ENCODE measurements at regions not wholly inside any gene's neighbourhood (a gene's known extent, or its start where the extent isn't known, plus 50 kb on each side); places are given as distances from the start of the nearest gene placed in this dataset.
"Not testable (repeated sequence)": the region's sequence is repeated elsewhere in the genome, so short reads cannot be mapped to it uniquely, and the experiment has no call there.

DNA sequence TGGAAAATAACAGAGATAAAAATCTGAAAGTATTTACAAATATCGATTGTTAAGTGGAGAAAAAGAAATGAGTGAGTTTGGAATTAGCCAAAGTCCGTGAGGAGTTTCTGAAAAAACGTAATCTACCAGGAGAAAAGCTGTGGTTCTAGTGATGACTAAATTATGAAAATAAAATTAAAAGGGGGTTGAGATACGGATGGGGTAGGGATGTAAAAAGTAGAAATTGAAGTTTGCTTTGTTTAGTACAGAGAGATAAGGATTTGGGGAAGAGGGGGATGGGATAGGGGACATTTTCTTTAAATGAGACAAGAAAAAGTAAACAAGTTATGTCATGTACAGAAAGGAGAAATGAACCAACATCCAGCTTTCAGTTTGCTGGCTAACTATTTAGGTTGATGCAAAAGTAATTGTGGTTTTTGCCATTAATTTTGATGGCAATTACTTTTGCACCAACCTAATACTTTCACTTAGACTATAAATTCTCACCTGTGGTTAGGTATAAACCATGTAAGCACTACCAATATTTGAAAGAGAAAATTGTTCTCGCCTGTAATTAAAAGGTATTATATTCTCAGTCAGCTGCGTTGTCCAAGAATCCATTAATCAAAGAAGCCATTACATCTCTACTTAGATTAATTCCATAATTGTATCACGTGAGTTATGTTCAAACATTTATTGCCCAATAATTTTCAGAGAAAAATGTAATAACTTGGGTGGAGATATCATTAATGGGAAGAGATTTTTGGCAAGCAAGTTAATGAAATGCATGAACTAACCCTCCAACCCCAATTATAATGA lies 143.0 kb upstream of the NRP1 start:
- intact Hi-C loops (cut with DNase I), result no loop called here
- TF ChIP-seq, protein P1, sequence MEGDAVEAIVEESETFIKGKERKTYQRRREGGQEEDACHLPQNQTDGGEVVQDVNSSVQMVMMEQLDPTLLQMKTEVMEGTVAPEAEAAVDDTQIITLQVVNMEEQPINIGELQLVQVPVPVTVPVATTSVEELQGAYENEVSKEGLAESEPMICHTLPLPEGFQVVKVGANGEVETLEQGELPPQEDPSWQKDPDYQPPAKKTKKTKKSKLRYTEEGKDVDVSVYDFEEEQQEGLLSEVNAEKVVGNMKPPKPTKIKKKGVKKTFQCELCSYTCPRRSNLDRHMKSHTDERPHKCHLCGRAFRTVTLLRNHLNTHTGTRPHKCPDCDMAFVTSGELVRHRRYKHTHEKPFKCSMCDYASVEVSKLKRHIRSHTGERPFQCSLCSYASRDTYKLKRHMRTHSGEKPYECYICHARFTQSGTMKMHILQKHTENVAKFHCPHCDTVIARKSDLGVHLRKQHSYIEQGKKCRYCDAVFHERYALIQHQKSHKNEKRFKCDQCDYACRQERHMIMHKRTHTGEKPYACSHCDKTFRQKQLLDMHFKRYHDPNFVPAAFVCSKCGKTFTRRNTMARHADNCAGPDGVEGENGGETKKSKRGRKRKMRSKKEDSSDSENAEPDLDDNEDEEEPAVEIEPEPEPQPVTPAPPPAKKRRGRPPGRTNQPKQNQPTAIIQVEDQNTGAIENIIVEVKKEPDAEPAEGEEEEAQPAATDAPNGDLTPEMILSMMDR (IDR thresholded peaks at IDR 0.05), result no peak
- TF ChIP-seq POLR2A (IDR thresholded peaks at IDR 0.05), result no peak
- Histone ChIP-seq H3K4me3 (no peak overlapping the region), H3K36me3 (replicated peaks in 1 of 2) (no peaks in the 10 kb centered on the region), H3K9me3 (replicated peaks in 1 of 3) (no peaks in the 10 kb centered on the region), H3K4me1 (replicated peaks in 1 of 2) (no peaks in the 10 kb centered on the region), H3K27ac (no peak overlapping the region), H3K27me3 (no peaks in the 10 kb centered on the region)
- 80 to 87% (median 85%) methylated on average over 7 of the region's 7 CpGs for WGBS, 4 donors
- no peak for DNase-seq

DNA sequence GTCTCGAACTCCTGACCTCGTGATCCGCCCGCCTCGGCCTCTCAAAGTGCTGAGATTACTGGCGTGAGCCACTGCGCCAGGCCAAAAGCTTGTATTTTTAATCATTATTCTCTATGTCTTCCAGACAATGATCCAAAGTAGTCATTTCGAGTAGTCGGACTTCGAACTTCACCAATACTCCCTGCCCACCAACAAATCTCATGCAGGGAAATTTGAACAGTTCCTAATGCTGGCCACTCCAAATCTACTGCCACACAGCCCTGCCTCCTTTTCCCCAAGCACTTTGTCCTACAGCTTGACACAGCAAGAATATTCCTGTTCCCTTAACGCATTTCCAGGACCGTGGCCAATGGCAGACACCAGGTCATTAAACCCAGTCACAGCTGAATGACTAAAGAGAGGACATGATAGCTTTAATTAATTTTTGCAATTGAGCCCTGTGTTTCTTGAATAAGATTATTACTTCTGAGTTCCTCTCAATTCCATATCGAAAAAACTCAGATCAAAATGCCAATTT lies 142.3 kb upstream of the NRP1 start:
- H3K4me3 ChIP-seq, result no peak overlapping the region
- intact Hi-C loops (cut with DNase I), result no loop called here
- 90 to 94% (median 91%) methylated on average over 13 of the region's 13 CpGs for WGBS, 4 donors
- no peak overlapping the region for H3K27ac ChIP-seq
- TF ChIP-seq POLR2A (IDR thresholded peaks at IDR 0.05), result no peak
- TF ChIP-seq, protein P1 (IDR thresholded peaks at IDR 0.05), result no peak
- H3K9me3 ChIP-seq (replicated peaks in 1 of 3), result no peaks in the 10 kb centered on the region
- H3K4me1 ChIP-seq (replicated peaks in 1 of 2), result no peaks in the 10 kb centered on the region
- DNase-seq, result no peak
- H3K27me3 ChIP-seq, result no peaks in the 10 kb centered on the region
- no peaks in the 10 kb centered on the region for H3K36me3 ChIP-seq (replicated peaks in 1 of 2)

DNA sequence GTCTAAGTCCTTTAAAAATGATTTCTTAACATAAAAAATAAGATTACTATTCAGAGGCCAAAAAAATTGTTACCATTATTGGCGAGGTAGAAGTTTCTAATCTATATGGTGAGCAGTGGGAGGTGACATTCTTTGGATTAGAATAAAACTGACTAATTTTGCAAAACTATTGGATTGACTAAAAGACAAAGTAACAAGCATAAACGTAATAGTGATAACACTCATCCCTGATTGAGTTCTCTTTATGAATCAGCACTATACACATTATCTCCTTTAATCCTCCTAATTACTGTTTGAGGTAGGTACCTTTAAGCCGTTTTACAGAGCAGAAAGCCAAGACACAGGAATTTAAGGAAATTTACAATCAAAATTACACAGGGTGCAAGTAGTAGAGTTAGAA lies 139.2 kb upstream of the NRP1 start:
- DNase-seq, result no peak
- Histone ChIP-seq H3K27ac (no peak overlapping the region), H3K27me3 (no peaks in the 10 kb centered on the region), H3K9me3 (replicated peaks in 1 of 3) (no peaks in the 10 kb centered on the region), H3K4me1 (replicated peaks in 1 of 2) (no peaks in the 10 kb centered on the region), H3K36me3 (replicated peaks in 1 of 2) (no peaks in the 10 kb centered on the region), H3K4me3 (no peak overlapping the region)
- intact Hi-C loops (cut with DNase I), result no loop called here
- TF ChIP-seq, protein P1 (IDR thresholded peaks at IDR 0.05), result no peak
- TF ChIP-seq POLR2A (IDR thresholded peaks at IDR 0.05), result no peak
- WGBS, 4 donors, result 76 to 86% (median 80%) methylated on average over 3 of the region's 3 CpGs

DNA sequence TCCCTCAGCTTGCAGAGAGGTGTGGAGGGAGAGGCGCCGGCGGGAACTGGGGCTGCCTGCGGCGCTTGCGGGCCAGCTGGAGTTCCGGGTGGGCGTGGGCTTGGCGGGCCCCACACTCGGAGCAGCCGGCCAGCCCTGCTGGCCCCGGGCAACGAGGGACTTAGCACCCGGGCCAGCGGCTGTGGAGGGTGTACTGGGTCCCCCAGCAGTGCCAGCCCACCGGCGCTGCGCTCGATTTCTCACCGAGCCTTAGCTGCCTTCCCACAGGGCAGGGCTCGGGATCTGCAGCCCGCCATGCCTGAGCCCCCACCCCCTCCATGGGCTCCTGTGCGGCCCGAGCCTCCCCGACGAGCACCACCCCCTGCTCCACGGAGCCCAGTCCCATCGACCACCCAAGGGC lies 133.5 kb upstream of the NRP1 start:
- DNase-seq; H3K4me1 ChIP-seq (replicated peaks in 1 of 2); H3K36me3 ChIP-seq (replicated peaks in 1 of 2); H3K27ac ChIP-seq; H3K9me3 ChIP-seq (replicated peaks in 1 of 3); intact Hi-C loops (cut with DNase I); H3K27me3 ChIP-seq; H3K4me3 ChIP-seq: not testable (repeated sequence)
- 86 to 95% (median 92%) methylated on average over 9 to 24 of the region's 28 CpGs; no CpG with 5 or more reads in 1 of the 4 donors for WGBS, 4 donors

DNA sequence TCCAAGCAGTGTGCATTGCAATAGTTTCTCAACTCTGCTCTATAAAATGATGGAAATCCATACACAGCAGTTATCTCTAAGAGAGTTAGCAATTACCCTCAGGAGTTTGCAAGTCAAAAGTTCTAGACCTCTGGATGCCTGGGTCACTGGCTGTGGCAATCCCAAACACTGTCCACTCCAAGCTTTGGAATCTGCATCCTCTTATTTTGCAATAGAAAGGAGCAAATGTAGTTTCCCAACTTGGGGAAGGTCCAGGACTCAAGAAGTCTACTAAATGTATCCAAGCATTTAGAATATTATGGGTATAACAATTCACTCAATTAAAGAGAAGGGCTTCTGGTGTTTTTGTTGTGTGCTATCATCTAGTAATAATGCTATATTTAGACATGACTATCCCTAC lies 131.3 kb upstream of the NRP1 start:
- no peak overlapping the region for H3K4me3 ChIP-seq
- no peak overlapping the region for H3K27ac ChIP-seq
- no peaks in the 10 kb centered on the region for H3K36me3 ChIP-seq (replicated peaks in 1 of 2)
- no peaks in the 10 kb centered on the region for H3K27me3 ChIP-seq
- intact Hi-C loops (cut with DNase I), result no loop called here
- TF ChIP-seq POLR2A (IDR thresholded peaks at IDR 0.05), result no peak
- TF ChIP-seq, protein P1 (IDR thresholded peaks at IDR 0.05), result no peak
- H3K9me3 ChIP-seq (replicated peaks in 1 of 3), result no peaks in the 10 kb centered on the region
- H3K4me1 ChIP-seq (replicated peaks in 1 of 2), result no peaks in the 10 kb centered on the region
- no peak for DNase-seq

Data from adrenal gland (tissue), 9 donors.